ENCODE measurements at regions not wholly inside any gene's neighbourhood (a gene's known extent, or its start where the extent isn't known, plus 50 kb on each side); places are given as distances from the start of the nearest gene placed in this dataset.

GRCh38 chr5:89384391-89384790 lies 501.4 kb upstream of the MEF2C start:
- DNase-seq: no peak

- no peak for DNase-seq
These were observed 497.7 kb upstream of the MEF2C start for GRCh38 chr5:89380635-89381034.

GRCh38 chr5:89377767-89378455 lies 494.9 kb upstream of the MEF2C start:
- no peak for DNase-seq

DNA sequence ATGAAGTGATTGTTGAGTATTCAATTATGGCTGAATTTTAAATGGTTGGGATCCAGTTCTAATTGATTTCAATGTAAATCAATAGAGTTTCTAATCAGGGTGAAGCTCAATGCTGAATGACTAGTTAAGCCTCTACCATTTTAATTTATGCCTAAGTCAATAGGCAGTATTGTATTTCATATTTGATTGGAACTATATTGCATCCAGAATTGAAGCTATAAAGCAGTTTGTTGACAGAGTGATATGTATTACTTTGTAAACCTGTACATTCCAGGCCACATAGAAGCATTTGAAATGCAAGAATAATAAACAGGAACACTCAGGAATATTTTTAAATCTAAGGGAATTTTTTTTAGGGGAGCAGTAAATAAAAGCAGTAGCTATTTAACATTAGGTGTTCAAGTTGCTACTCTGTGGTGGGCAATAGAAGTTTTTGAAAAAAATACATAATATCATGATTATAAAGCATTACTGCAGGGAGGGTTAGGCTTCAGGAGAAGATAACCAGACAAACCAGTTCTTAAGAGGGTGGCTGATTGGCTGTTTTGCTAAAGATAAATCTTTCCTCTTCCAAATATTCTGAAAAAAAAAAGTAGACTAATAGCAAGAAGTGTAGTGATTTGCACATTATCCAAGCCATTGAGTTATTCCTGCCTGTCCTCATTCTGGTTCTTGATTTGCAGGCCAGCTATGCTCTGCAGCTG lies 492.0 kb upstream of the MEF2C start:
- no peak for DNase-seq

GRCh38 chr5:89374144-89374784 lies 491.3 kb upstream of the MEF2C start:
- DNase-seq: no peak

DNA sequence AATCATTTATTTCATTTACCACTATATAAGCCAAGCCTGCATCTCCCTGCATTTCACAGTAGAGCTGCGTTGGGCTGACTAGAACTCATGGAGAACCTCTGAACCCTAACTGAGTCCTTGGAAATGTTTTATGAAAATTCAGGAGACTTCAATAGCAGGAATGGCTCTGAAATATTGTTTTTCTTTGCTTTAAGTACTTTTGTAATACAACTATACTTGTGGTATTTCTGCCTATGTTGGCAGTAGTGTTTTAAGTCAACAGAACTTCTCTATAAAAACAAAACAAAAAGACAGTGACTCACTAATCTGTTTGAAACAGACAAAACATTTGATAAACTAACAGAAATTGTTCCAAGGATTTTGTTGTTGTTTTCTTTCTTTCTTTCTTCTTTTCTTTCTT lies 489.2 kb upstream of the MEF2C start:
- DNase-seq: no peak

- DNase-seq: no peak
These were observed 488.7 kb upstream of the MEF2C start for GRCh38 chr5:89371646-89372045.

- DNase-seq: no peak
These were observed 476.1 kb upstream of the MEF2C start for GRCh38 chr5:89359046-89359445.

- DNase-seq: no peak
These were observed 471.0 kb upstream of the MEF2C start for GRCh38 chr5:89353837-89354551.

DNA sequence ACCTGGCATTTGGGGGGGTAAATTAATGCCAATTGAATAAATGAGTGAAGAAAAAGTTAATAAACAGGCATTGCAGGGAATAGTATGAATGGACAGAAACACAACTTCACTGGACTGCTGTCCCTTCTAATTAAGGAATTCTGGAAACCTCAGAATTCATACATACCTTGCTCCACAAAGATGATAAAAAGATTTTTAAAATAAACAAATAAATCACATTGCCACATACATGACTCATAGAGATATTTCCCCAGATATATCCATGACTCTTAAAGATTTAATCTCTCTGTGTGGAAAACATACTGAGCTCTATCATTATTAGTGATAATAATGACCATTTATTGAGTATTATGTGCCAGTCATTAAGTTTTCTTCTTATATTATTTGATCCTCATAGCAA lies 469.0 kb upstream of the MEF2C start:
- no peak for DNase-seq

GRCh38 chr5:89351222-89351621 lies 468.2 kb upstream of the MEF2C start:
- DNase-seq: no peak

DNA sequence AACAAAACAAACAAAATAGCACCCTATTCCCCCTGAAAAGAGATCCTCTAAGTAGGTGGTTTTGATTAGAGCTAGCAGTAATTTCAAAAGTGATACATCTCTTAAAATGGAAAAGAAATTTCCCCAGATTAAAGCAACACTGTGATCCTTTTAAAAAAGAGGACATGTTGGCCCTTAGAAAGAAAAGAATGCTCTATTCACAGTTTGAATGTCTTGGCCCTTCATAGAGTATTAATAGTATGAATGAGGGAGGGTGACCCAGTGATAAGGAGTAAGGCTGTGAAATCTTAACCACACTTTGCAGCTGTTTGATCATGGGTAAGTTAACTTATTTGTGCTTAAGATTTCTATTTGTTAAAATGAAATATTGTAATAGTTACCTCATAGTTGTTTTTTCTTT lies 467.7 kb upstream of the MEF2C start:
- DNase-seq: no peak

GRCh38 chr5:89349246-89349980 lies 466.4 kb upstream of the MEF2C start:
- no peak for DNase-seq

- DNase-seq: no peak
These were observed 463.6 kb upstream of the MEF2C start for GRCh38 chr5:89346573-89346972.

- DNase-seq: peak; percentile 35
These were observed 460.7 kb upstream of the MEF2C start for GRCh38 chr5:89343666-89344065.

DNA sequence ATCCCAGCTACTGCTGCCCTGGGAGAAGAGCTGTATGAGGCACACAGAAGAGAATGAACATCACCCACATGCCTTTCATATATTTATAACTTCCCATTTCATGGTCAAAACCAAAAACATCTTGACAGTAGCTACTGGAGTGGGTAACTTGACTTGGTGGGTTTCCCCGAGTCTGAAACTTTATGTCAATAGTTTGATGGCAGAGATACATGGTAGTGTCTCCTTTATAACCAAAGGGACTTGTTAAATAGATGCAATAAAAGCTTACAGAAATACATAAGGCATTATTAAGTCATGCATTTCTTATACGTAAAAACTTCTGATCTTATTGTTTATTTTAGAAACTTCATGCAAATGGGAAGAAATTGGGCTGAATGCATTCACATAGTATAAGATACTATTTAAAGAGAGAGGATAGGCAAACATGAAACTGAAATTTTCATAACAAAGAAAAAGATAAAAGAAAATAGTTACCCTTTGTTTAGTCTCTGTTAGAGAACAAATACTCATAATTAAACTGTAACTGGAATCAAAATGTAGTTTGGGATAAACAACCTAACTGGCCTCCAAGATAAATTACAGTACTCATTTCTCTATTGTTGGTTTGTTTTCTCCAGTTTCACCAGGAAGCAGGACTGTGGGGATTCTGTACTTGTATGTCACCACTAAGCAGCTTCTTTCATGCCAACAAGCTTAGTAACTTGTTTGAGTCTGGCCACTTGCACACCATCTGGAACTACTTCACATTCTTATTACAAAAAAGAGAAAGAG lies 459.3 kb upstream of the MEF2C start:
- DNase-seq: no peak

- no peak for DNase-seq
These were observed 456.0 kb upstream of the MEF2C start for GRCh38 chr5:89338935-89339334.

DNA sequence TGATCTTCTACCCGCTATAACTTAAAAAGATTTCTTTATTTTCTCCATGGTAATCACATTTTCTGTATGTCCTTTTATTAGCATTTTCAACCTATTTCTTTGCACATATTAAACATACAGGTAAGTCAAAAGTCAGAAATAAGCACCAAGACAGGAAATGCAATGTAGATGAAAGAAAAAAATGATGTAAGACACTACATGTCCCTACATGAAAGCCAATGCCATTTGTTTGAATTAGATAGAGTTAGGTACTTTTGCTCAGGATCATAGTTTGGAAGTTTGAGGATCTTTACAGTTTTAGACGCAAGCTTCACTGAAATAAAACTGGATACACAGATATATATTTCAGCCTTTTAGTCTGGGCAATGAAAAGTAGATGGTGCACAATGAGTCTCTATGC lies 453.1 kb upstream of the MEF2C start:
- DNase-seq: no peak

GRCh38 chr5:89330140-89330539 lies 447.2 kb upstream of the MEF2C start:
- no peak for DNase-seq

GRCh38 chr5:89327608-89328007 lies 444.6 kb upstream of the MEF2C start:
- DNase-seq: no peak

DNA sequence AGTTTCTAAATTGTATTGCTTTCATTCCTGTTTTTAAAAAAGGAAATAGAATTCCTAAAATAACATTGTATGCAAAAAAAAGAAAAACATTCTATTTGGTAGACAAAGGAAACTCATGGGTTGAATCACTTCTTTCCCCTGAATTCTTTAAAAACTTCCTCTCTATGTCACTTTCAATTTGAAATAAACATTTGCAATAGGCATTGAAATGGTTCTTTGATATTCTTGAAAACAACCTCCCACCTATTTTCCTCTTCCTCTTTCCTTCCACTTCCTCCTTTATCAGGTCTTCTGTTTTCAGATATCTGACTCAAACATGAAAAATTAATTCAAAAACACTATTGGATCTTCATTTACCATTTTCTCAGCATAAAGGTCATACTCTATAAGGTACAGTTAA lies 442.0 kb upstream of the MEF2C start:
- DNase-seq: no peak
